GM18507 (cell line): ENCODE measurements at regions not wholly inside any gene's neighbourhood (a gene's known extent, or its start where the extent isn't known, plus 50 kb on each side); places are given as distances from the start of the nearest gene placed in this dataset.

Source experiments
- DNase-seq: peaks from one replicate; pipeline ENCODE4 v3.0.0; 2011; ENCODE audit warnings: low read depth; ENCODE audit not compliant: insufficient read length; ENCODE audit errors: extremely low spot score
- FAIRE-seq: peaks from 2 replicates; lab custom pipeline; 2011; peaks lifted over from hg19 to GRCh38; lab: Jason Lieb, UNC

DNA sequence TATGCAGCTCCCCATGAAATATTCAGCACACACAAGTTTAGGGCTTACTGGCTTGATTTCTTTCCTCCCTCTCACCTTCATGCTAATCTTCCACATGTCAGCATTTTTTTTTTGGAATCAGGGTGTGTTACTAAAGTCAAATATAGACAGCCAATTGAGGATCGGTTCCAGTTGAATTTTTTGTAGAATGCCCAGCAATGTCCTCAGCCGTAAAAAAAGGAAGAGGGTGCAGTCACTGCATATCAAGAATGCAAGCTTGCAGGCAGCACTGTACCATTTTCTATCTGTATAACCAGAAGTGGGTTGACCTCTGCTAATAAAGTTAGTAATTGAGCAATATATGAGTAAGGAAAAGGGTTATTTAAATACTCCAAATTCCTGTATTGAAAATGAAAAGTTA lies 51.4 kb upstream of the CHMP2B start:
- no peak for FAIRE-seq
- no peak for DNase-seq

DNA sequence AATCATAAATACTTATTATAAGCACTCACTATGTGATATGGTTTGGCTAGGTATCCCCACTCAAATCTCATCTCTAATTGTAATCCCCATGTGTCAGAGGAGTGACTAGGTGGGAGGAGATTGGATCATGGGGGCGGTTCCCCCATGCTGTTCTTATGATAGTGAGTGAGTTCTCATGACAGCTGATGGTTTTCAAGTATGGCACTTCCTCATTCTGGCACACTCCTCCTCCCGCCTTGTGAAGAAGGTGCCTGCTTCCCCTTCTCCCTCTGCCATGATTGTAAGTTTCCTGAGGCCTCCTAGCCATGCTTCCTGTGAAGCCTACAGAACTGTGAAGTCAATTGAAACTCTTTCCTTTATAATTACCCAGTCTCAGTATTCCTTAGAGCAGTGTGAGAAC lies 53.3 kb upstream of the CHMP2B start:
- FAIRE-seq, result no peak
- no peak for DNase-seq

DNA sequence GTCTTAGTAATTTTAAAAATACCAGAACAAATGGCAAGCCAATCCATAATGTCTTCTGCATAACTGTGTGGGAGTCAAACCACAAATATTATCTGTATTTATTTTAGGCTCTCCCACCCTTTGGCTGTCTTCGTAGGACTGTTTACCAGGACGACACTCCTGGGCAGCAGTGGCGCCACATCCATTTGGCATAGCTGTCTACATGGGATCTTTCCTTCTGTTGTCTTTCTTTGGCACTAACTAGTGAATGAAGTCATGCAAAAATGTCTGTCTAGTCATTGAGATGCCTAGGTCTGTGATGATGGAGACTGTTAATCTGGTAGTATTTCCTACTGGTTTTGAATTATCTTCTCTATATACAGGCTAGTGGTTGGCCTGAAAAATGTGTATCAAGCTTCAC lies 54.0 kb upstream of the CHMP2B start:
- no peak for DNase-seq
- FAIRE-seq, result no peak

DNA sequence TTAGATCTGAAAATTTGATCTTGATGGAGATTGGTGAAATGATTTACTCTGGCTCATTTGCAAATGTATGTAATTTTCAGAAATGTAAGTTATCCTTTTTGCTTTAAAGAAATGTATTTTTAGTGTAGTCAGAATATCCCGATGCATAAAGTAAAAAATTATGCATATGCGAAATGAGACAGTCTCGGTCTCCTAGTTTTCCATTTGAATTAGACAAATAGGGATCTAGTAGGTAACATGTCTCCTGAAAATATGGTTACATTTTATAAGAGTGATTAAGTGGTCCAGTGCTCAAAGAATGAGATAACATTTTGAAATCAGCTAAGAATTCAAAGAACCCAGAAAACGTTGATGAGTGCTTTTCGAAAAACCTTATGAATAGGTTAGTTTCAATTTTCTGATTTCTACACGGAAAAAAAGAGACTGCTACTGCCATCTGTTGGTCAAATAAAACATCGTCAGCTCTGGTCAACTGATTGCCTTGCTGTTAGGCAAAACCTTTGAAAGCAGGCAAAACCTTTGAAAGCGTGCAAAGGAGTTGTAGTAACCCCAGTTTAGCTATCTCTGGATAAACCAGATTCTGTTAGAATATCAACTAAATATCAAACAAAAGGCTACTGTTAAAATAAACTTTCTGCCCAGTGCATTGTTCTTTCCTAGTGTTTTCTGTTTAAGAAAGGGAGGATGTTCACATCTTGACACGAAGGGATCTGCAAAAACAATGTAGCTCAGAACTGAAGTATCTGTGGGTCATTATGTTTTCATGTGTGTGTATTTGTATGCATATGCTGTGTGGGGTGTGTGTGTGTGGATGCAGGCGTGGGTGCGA lies 59.3 kb upstream of the CHMP2B start:
- FAIRE-seq (peak; percentile 72), DNase-seq (no peak)

DNA sequence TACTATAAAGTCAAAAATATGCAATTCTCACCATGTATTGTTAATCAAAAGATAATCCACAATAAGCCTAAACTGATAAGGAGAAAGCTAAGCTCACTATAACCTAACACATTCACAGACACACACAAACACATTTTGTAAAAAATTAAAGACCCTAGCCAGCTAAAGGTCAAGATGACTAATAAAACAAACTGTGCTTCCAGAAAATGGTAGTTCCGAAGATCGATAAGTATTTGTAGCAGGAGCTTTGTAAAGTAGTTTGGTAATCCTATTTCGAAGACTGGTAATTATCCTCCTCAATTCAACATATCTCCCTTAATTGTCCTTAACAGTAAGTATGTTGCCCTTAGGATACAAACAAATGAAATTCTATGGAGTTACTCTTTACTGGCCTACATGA lies 62.9 kb upstream of the CHMP2B start:
- FAIRE-seq (no peak), DNase-seq (no peak)

DNA sequence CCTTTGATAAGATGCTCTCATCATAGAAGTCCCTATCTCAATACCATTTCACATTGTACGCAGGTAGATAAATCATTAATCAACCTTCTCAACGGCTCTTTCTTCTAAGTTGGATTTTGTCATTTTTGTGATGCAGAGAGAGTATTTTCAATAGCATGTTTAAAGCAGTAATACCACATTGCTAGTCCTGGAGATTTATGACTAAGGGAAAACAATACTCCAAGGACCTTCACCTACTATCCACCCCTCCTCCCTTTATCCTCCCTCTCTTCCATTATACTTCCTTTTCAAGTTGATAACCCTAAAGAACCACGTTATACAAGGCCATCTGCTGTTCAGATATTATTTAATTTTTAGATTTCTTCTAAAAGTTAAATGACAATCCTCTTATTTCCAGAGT lies 65.3 kb upstream of the CHMP2B start:
- FAIRE-seq (no peak), DNase-seq (no peak)

DNA sequence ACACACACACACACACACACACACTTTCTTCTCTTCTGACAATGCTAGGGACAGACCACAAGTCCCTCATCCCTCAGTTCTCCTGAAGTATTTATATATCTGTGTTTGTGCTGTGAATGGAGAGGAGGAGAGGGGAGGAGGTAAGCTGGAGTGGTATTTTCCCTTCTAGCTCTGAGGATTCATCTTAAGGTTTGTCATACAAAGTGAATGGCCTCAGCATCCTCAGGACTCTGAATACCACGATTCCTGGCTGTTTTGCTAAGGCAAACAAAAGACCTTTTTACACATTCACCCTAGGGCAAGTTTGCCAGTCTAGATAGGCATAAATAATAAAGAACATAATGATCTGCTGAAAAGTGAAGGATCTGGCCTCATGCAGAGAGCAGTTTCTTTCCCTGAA lies 65.7 kb upstream of the CHMP2B start:
- FAIRE-seq (no peak), DNase-seq (no peak)

DNA sequence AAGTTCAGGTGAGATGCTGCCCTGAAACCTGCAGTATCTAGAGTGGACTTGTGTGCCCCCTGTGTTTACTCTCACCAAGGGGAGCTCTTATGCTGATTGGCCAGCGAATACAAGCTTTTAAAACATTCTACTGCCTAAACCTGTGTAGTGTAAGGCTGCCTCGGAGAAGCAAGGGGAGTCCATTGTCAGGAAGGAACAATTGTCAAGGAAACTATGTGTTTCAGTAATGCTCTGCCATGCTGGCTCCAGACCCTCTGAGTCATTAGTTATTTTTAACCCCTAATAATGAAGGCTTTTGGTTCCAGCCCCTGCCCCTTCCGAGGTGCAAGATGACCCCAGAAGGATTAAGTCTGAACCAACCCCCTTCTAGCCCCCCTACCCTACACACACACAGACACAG lies 66.1 kb upstream of the CHMP2B start:
- DNase-seq, result no peak
- FAIRE-seq, result no peak

DNA sequence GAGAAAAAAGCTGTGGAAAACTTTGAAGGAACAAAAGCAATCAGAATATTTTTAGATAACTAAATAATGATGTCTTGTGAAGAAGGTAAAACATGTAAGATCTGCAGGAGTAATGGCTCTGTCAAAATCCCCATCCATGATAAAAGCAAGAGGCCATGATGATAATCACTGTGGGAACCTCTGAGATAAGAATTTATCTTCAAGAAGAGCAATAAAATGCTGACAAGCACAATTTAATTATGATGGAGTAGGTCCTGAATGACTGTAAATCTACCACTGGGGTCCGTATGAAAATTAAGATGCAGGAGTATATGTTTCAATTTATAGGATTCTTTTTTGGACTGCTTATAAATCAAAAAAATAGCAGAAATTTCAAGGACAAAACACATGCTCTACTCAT lies 68.3 kb upstream of the CHMP2B start:
- no peak for DNase-seq
- FAIRE-seq, result no peak

DNA sequence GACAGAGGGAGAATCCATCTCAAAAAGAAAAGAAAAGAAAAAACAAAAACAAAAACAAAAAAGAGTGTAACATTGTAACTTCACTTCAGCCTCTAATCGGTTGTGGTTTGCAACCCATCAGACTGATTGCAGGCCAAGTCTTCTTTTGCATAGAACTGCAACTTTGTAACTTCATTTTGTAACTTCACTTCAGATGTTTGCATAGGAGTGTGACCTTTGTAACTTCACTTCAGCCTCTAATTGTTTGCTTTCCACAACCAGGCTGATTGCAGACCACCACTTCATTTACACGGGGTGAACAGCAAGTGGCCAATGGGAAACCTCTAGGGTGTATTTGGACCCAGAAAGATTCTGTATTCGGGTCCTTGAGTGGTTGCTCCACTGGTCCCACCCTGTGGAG lies 79.1 kb upstream of the CHMP2B start:
- no peak for FAIRE-seq

DNA sequence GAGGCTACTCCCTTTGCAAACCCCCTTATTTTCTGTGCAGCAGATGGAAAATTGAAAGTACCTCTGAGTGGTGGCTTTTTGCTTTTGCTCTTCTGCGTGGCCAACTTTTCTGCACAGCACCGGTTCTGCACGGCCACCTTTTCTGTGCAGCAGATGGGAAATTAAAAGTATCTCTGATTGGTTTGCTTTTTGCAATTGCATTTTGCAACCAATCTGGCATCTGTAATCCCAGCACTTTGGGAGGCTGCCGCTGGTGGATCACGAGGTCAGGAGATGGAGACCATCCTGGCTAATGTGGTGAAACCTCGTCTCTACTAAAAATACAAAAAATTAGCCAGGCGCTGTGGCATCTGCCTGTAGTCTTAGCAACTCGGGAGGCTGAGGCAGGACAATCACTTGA lies 79.5 kb upstream of the CHMP2B start:
- DNase-seq (no peak), FAIRE-seq (no peak)

More for the DNA sequence above, 79.1 kb upstream of the CHMP2B start:
- no peak for DNase-seq

DNA sequence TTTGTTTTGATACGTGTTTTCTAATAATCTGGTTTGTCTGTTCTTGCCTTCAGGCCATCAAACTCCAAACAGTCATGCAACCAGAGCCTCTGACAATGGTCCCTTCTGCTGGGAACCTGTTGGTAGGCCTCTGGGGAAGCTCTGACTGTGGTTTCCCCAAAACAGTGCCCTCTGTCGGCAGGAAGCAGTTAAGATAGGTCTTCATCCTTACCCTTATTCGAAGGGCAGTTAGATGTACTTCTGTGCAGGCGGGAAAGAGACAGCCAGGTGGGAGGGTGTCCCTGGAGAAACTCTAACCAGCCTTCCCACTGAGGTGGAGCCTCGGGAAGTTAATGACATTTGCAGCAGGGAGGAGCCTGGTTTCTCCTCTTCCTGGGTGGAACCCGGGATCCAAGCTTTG lies 81.6 kb upstream of the CHMP2B start:
- no peak for FAIRE-seq
- DNase-seq, result no peak

DNA sequence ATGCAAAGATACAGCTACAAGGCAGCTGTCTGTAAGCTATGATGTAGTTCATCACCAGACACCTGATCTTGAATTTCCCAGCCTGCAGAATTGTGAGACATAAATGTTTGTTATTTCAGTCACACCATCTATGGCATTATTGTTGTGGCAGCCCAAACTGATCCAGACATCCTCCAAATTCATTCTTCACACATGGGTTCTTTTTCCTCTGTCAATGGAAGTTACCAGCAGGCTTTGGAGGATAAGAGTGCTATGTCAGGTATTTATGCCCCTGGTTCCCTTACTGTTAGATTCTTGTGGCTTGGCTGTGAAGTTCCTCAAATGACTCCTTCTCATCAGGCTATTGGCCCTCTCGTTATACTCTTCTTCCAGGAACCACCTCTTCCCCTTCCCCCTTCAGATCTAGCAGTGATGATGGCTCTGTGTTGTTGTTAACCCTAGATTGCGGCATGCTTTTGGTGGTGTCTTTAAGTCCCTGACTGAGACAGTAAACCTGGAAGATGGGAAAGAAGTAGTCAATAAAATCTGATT lies 91.0 kb upstream of the CHMP2B start:
- no peak for FAIRE-seq

DNA sequence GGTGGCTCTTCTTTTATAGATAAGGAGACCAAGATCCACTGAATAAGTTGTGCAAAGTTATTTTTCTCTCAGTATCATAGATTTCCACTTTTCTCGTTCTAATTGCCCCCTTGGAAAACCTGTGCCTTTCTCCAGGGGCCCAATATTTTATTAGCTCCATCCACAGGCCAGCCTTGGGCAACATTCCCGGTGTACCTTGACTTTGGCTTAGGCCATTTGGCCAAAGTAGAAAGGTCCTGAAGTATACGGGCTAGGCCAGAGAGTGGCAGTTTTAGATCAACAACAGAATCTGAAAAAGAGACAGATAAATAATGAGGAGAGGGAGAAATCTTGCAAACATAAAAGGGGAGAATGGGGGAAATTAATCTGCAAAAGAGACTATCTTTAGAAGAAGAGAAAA lies 91.7 kb upstream of the CHMP2B start:
- DNase-seq, result no peak
- no peak for FAIRE-seq

More for the DNA sequence above, 91.0 kb upstream of the CHMP2B start:
- no peak for DNase-seq

DNA sequence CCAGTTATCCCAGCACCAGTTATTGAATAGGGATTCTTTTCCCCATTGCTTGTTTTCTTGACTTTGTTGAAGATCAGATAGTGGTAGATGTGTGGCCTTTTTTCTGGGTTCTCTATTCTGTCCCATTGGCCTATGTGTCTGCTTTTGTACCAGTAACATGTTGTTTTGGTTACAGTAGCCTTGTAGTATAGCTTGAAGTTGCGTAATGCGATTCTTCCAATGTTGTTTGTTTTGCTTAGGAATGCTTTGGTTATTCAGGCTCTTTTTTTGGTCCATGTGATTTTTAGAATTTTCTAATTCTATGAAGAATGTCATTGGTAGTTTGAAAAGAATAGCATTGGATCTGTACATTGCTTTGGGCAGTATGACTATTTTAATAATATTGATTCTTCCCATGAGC lies 94.3 kb upstream of the CHMP2B start:
- FAIRE-seq (no peak), DNase-seq (no peak)

DNA sequence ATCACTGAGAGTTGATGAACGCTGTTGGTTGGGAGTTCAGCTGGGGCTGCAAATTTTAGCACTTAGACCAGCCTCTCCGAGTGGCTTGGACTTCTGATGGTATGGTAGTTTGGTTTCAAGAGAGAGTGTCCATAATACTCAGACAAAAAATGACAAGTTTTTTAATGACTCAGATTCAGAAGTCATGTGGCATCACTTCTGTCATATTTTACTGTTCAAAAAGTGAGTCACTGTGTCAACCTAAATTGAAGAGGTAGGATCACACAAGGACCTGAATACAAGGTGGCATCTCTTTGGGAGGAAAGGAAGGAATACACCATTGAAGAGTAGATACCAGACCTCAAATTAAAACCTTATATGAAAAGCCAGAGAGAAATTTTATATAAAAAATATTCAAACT lies 99.1 kb upstream of the CHMP2B start:
- no peak for FAIRE-seq

DNA sequence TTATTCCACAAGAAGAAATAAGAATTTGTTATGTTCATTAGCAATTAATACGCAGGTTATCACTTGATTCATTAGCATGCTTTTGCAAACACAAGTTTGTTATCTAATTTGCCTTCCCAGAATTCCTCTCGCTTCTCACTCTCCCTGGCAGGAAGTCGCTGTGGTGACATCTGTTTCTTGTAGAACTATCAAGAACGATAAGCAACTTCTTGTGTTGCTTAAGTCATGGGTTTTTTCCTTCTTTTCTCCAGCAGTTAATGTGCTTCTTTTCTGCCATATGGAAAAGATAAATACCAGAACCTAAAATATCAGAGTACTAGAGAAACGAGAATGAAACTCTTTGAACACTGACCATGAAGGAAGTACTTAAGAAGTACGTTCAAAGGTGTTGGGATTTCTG lies 99.8 kb upstream of the CHMP2B start:
- DNase-seq (no peak), FAIRE-seq (no peak)

More for the DNA sequence above, 99.1 kb upstream of the CHMP2B start:
- DNase-seq, result no peak

DNA sequence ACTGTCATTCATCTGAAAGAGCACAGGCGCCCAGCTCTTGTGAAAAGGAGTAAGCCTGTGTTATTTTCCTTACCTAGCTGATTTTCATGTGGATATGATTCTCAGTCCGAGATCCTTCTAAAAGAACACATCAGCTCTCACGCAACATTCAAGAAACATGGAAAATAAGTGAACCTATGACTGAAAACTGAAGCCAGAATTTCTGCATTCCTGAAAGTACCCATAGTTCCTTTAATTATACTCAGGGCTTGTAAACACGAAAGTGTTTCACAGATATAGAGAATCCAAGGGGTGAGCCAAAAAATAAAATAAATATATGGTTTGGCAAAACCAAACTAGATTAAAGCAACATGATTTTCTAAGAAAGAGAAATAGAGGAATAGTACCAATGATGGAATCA lies 100.8 kb upstream of the CHMP2B start:
- FAIRE-seq, result no peak
- DNase-seq, result no peak

DNA sequence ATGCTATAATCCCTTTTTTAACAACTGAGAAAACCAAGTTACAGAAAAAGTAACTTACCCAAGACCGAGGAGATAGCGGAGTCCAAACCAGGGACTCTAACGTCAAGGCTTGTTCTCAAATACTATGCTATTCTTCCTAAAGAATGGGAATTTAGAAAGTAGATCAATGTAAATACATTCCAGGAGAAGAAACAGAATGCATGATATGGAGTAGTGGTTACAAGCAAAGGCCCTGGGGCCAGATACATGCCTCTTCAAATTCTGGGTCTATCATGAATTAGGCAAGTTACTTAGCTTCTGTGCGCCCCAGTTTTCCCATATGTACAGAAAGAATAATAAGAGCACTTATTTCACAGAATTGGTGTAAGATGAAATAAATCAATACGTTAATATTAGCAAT lies 102.0 kb upstream of the CHMP2B start:
- FAIRE-seq, result no peak
- no peak for DNase-seq

DNA sequence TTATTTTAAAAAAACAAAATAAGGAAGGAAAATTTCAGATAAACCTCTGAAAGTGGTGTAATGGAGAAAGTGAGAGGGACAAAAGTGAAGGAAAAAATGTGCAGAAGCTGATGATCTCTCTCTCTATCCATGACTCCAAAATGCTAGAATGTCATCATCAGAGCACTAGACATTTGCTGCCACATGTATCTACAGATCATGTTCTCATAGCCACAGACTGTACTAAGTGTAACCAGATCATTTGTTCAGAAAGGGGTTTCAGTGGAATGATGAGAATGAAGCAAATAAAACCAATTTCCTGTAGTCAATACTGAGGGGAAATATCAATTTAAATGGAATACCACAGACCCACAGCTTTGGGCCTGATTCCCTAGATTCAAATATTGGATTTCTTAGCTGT lies 104.3 kb upstream of the CHMP2B start:
- FAIRE-seq (no peak), DNase-seq (no peak)

DNA sequence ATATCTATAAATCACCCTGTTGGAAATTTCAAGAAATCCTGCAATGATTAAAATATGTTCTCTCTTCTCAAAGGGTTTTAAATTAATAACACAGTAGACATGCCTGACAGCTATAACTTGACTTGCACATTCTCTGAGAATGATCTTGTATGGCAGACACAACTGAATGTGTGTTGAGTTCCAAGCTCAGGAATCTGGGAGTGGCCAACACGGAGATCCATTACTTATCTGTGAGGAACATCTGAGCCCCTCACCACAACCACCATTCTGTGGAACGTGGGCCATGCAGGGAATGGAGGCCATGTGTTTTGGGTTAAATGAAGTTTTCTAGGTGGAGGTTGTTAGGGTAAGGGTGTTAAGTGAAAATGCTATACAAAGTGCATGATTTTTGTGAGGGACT lies 105.3 kb upstream of the CHMP2B start:
- FAIRE-seq, result no peak
- DNase-seq, result no peak

DNA sequence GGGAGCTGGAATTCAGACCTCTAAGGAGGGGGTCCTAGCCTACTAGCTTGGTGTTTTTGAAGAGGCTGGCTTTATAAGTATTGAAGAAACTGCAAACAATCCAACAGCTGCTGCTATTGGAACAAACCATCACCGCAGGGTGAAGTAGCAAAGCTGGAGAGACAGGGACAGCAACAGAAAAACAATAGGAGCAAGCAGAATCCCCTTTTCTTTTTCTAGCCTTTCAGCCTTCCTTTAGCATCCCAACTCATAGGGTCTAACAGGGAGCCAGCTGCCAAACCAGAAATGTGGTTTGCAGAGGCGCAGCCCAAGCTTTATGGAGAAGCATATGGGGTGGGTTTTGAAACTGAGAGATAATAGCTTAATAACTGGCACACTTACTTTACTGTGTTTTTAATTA lies 106.2 kb upstream of the CHMP2B start:
- no peak for DNase-seq
- no peak for FAIRE-seq
